CD4-positive, alpha-beta T cell treated with Interleukin-17A for 4 hours (primary cell): ENCODE measurements at regions not wholly inside any gene's neighbourhood (a gene's known extent, or its start where the extent isn't known, plus 50 kb on each side); places are given as distances from the start of the nearest gene placed in this dataset.
"Not testable (repeated sequence)": the region's sequence is repeated elsewhere in the genome, so short reads cannot be mapped to it uniquely, and the experiment has no call there.

Experiments used
- DNase-seq: peaks from one replicate; pipeline ENCODE4 v3.0.0-alpha.2; 2020; ENCODE audit warnings: mixed read lengths

GRCh38 chr17:15864061-15864460 is 80.9 kb upstream of the ADORA2B start:
- not testable (repeated sequence) for DNase-seq

GRCh38 chr17:15864472-15864871 is 80.5 kb upstream of the ADORA2B start:
- DNase-seq = not testable (repeated sequence)

- DNase-seq = not testable (repeated sequence)
These were observed 78.9 kb upstream of the ADORA2B start for GRCh38 chr17:15866015-15866414.

- DNase-seq = not testable (repeated sequence)
These were observed 77.6 kb upstream of the ADORA2B start for GRCh38 chr17:15867331-15867730.

- not testable (repeated sequence) for DNase-seq
These were observed 75.1 kb upstream of the ADORA2B start for GRCh38 chr17:15869868-15870267.

- DNase-seq = not testable (repeated sequence)
These were observed 72.3 kb upstream of the ADORA2B start for GRCh38 chr17:15872677-15873076.

- DNase-seq = not testable (repeated sequence)
These were observed 66.9 kb upstream of the ADORA2B start for GRCh38 chr17:15877882-15878500.

GRCh38 chr17:15882058-15882720 is 62.7 kb upstream of the ADORA2B start:
- no peak for DNase-seq

GRCh38 chr17:15882777-15883176 is 62.2 kb upstream of the ADORA2B start:
- DNase-seq = no peak

GRCh38 chr17:15883617-15884111 is 61.3 kb upstream of the ADORA2B start:
- DNase-seq = no peak

- DNase-seq = no peak
These were observed 60.2 kb upstream of the ADORA2B start for GRCh38 chr17:15884731-15885130.

GRCh38 chr17:15885770-15886169 is 59.2 kb upstream of the ADORA2B start:
- no peak for DNase-seq

GRCh38 chr17:15886221-15886620 is 58.7 kb upstream of the ADORA2B start:
- no peak for DNase-seq

- DNase-seq = peak; percentile 22
These were observed 58.1 kb upstream of the ADORA2B start for GRCh38 chr17:15886804-15887203.

GRCh38 chr17:15888436-15888835 is 56.5 kb upstream of the ADORA2B start:
- DNase-seq = no peak

- no peak for DNase-seq
These were observed 54.5 kb upstream of the ADORA2B start for GRCh38 chr17:15890279-15890892.

- no peak for DNase-seq
These were observed 53.6 kb upstream of the ADORA2B start for GRCh38 chr17:15891318-15891717.

GRCh38 chr17:15892244-15892643 is 52.7 kb upstream of the ADORA2B start:
- DNase-seq = no peak

- DNase-seq = no peak
These were observed 51.9 kb upstream of the ADORA2B start for GRCh38 chr17:15892731-15893657.

GRCh38 chr17:15893658-15894024 is 51.3 kb upstream of the ADORA2B start:
- no peak for DNase-seq

GRCh38 chr17:15894258-15894657 is 50.7 kb upstream of the ADORA2B start:
- no peak for DNase-seq

GRCh38 chr17:15894913-15895658 is 49.8 kb upstream of the ADORA2B start:
- DNase-seq = no peak
